ENCODE measurements at regions not wholly inside any gene's neighbourhood (a gene's known extent, or its start where the extent isn't known, plus 50 kb on each side); places are given as distances from the start of the nearest gene placed in this dataset.

- Histone ChIP-seq H3K4me3 (ENCODE audit: low read length) (no peak overlapping the region), H3K4me1 (ENCODE audit: control insufficient read depth, insufficient read depth, low read length) (no peaks in the 10 kb centered on the region), H3K9me3 (ENCODE audit: control insufficient read depth, insufficient read depth, low read length) (no peaks in the 10 kb centered on the region), H3K36me3 (ENCODE audit: control insufficient read depth, insufficient read depth, low read length) (no peaks in the 10 kb centered on the region), H3K27me3 (ENCODE audit: control insufficient read depth, insufficient read depth, low read length) (no peaks in the 10 kb centered on the region), H3K27ac (ENCODE audit: low read length) (no peak overlapping the region)
- Mint-ChIP-seq H3K4me1 (no peaks in the 10 kb centered on the region), H3K36me3 (no peaks in the 10 kb centered on the region), H3K27ac (no peak overlapping the region), H3K9me3 (no peaks in the 10 kb centered on the region), H3K27me3 (ENCODE audit: low read depth in 2 of 2) (peaks cover 8 to 23% of the 10 kb centered on the region in 2 donors), H3K4me3 (no peak overlapping the region)
- ATAC-seq (no peak), DNase-seq (no peak)
- TF ChIP-seq, protein P1, sequence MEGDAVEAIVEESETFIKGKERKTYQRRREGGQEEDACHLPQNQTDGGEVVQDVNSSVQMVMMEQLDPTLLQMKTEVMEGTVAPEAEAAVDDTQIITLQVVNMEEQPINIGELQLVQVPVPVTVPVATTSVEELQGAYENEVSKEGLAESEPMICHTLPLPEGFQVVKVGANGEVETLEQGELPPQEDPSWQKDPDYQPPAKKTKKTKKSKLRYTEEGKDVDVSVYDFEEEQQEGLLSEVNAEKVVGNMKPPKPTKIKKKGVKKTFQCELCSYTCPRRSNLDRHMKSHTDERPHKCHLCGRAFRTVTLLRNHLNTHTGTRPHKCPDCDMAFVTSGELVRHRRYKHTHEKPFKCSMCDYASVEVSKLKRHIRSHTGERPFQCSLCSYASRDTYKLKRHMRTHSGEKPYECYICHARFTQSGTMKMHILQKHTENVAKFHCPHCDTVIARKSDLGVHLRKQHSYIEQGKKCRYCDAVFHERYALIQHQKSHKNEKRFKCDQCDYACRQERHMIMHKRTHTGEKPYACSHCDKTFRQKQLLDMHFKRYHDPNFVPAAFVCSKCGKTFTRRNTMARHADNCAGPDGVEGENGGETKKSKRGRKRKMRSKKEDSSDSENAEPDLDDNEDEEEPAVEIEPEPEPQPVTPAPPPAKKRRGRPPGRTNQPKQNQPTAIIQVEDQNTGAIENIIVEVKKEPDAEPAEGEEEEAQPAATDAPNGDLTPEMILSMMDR (IDR thresholded peaks at IDR 0.05): no peak
- intact Hi-C loops (cut with micrococcal nuclease): no loop called here
- 42% methylated on average over 1 of the region's 1 CpG for WGBS (ENCODE audit: insufficient coverage)
Measured at GRCh38 chr2:136448432-136448831, 316.9 kb upstream of the THSD7B start.

DNA sequence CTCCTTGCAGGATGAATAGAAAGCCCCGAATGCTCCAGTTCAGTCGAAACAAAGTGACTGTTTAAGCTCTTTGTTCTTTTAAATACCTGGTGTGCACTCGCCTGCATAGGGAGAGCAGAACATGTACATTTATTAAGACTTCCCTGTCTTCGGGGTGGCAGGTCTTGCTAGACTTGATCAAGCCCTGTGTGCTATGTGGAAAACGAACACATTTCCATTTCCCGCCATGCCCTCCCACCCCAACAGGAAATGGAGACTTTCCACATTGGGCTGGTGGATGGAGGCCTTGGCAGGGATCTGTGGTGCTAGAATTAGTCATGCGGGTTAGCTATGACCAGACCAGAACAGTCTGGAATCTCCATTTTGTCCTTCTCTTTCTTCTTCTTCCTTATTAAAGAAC, 321.0 kb upstream of the THSD7B start:
- no peak for DNase-seq
- no peaks in the 10 kb centered on the region for H3K27me3 ChIP-seq (ENCODE audit: control insufficient read depth, insufficient read depth, low read length)
- no peak overlapping the region for H3K4me3 ChIP-seq (ENCODE audit: low read length)
- intact Hi-C loops (cut with micrococcal nuclease): loop anchor here (2.0 kb wide), 1 partner anchor 60 kb away; no protein-coding TSS in a partner anchor
- Mint-ChIP-seq H3K36me3 (no peaks in the 10 kb centered on the region), H3K4me1 (no peaks in the 10 kb centered on the region), H3K27me3 (ENCODE audit: low read depth in 2 of 2) (peaks cover 0 to 9% of the 10 kb centered on the region in 2 donors), H3K9me3 (no peaks in the 10 kb centered on the region), H3K27ac (no peak overlapping the region), H3K4me3 (no peak overlapping the region)
- H3K27ac ChIP-seq (ENCODE audit: low read length): no peak overlapping the region
- 87% methylated on average over 7 of the region's 7 CpGs for WGBS (ENCODE audit: insufficient coverage)
- no peaks in the 10 kb centered on the region for H3K9me3 ChIP-seq (ENCODE audit: control insufficient read depth, insufficient read depth, low read length)
- no peak for ATAC-seq
- H3K4me1 ChIP-seq (ENCODE audit: control insufficient read depth, insufficient read depth, low read length): no peaks in the 10 kb centered on the region
- TF ChIP-seq, protein P1 (IDR thresholded peaks at IDR 0.05): no peak
- no peaks in the 10 kb centered on the region for H3K36me3 ChIP-seq (ENCODE audit: control insufficient read depth, insufficient read depth, low read length)

DNA sequence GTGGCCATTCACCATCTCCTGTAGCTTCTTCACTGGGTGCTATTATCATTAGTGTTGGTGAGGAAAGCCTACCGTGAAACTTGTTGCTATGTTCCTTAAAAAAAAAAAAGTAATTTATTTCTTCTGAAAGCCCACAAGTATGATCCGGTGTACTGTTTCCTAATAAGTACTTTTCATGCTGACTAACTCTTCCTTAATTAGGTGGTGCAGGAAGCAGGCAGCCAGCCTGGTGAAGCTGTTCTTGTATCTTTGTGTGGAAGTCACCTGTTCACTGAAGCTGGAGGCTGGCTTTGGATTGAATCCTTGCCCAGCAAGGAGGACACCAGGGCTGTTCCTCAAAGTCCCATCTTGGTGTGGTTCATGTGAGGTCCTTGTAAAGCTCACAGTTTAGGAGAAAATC, 321.7 kb upstream of the THSD7B start:
- H3K27me3 Mint-ChIP-seq (ENCODE audit: low read depth in 2 of 2): peaks cover 0 to 9% of the 10 kb centered on the region in 2 donors
- Histone ChIP-seq H3K4me3 (ENCODE audit: low read length) (no peak overlapping the region), H3K27me3 (ENCODE audit: control insufficient read depth, insufficient read depth, low read length) (no peaks in the 10 kb centered on the region), H3K9me3 (ENCODE audit: control insufficient read depth, insufficient read depth, low read length) (no peaks in the 10 kb centered on the region), H3K36me3 (ENCODE audit: control insufficient read depth, insufficient read depth, low read length) (no peaks in the 10 kb centered on the region), H3K4me1 (ENCODE audit: control insufficient read depth, insufficient read depth, low read length) (no peaks in the 10 kb centered on the region), H3K27ac (ENCODE audit: low read length) (no peak overlapping the region)
- H3K36me3 Mint-ChIP-seq: no peaks in the 10 kb centered on the region
- no peaks in the 10 kb centered on the region for H3K4me1 Mint-ChIP-seq
- ATAC-seq (no peak), DNase-seq (no peak)
- WGBS (ENCODE audit: insufficient coverage): 0% methylated on average over 1 of the region's 2 CpGs
- intact Hi-C loops (cut with micrococcal nuclease): loop anchor here (2.0 kb wide), 1 partner anchor 59 kb away; no protein-coding TSS in a partner anchor
- TF ChIP-seq, protein P1 (IDR thresholded peaks at IDR 0.05): no peak
- H3K27ac Mint-ChIP-seq: no peak overlapping the region
- no peak overlapping the region for H3K4me3 Mint-ChIP-seq
- H3K9me3 Mint-ChIP-seq: no peaks in the 10 kb centered on the region

GRCh38 chr2:136441979-136442714, 323.2 kb upstream of the THSD7B start:
- TF ChIP-seq, protein P1 (IDR thresholded peaks at IDR 0.05): no peak
- Histone ChIP-seq H3K27me3 (ENCODE audit: control insufficient read depth, insufficient read depth, low read length) (no peaks in the 10 kb centered on the region), H3K27ac (ENCODE audit: low read length) (no peak overlapping the region), H3K4me1 (ENCODE audit: control insufficient read depth, insufficient read depth, low read length) (no peaks in the 10 kb centered on the region), H3K36me3 (ENCODE audit: control insufficient read depth, insufficient read depth, low read length) (no peaks in the 10 kb centered on the region), H3K9me3 (ENCODE audit: control insufficient read depth, insufficient read depth, low read length) (no peaks in the 10 kb centered on the region), H3K4me3 (ENCODE audit: low read length) (no peak overlapping the region)
- intact Hi-C loops (cut with micrococcal nuclease): no loop called here
- Mint-ChIP-seq H3K4me1 (no peaks in the 10 kb centered on the region), H3K9me3 (no peaks in the 10 kb centered on the region), H3K27me3 (ENCODE audit: low read depth in 2 of 2) (peaks cover 0 to 10% of the 10 kb centered on the region in 2 donors), H3K4me3 (no peak overlapping the region), H3K27ac (no peak overlapping the region), H3K36me3 (no peaks in the 10 kb centered on the region)
- no peak for ATAC-seq
- no peak for DNase-seq
- WGBS (ENCODE audit: insufficient coverage): 90% methylated on average over 6 of the region's 9 CpGs
